IPS-NIHi11 (cell line): ENCODE measurements at regions not wholly inside any gene's neighbourhood (a gene's known extent, or its start where the extent isn't known, plus 50 kb on each side); places are given as distances from the start of the nearest gene placed in this dataset.

Source experiments
- DNase-seq: peaks from one replicate; pipeline ENCODE4 v3.0.0; 2012; ENCODE audit warnings: mixed read lengths, low spot score

- no peak for DNase-seq
Measured at GRCh38 chr10:35693800-35694199, 51.7 kb upstream of the FZD8 start.
